ENCODE measurements at regions not wholly inside any gene's neighbourhood (a gene's known extent, or its start where the extent isn't known, plus 50 kb on each side); places are given as distances from the start of the nearest gene placed in this dataset.

DNA sequence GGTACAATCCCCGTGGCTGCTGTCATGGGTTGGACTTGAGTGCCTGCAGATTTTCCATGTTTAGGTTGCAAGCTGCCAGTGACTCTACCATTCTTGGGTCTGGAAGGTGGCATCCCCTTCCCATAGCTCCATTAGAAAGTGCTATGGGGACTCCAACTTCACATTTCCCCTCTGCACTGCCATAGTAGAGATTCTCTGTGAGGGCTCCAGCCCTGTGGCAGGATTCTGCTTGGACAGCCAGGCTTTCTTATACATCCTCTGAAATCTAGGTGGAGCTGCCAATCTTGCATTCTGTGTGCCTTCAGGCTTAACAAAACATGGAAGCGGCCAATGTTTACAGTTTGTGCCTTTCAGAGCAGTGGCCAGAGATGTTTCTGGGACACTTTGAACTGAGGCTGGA, 636.2 kb downstream of the SLITRK6 start:
- TF ChIP-seq, protein P1, sequence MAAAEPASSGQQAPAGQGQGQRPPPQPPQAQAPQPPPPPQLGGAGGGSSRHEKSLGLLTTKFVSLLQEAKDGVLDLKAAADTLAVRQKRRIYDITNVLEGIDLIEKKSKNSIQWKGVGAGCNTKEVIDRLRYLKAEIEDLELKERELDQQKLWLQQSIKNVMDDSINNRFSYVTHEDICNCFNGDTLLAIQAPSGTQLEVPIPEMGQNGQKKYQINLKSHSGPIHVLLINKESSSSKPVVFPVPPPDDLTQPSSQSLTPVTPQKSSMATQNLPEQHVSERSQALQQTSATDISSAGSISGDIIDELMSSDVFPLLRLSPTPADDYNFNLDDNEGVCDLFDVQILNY (CRISPR knock-in tag; IDR thresholded peaks at IDR 0.05), result no peak
- TF ChIP-seq HMGXB4 (CRISPR knock-in tag; IDR thresholded peaks at IDR 0.05) (no peak), CTCF (IDR thresholded peaks at IDR 0.05) (no peak), MXD4 (CRISPR knock-in tag; IDR thresholded peaks at IDR 0.05; ENCODE audit: borderline replicate concordance) (no peak), TEAD4 (CRISPR knock-in tag; IDR thresholded peaks at IDR 0.05) (no peak), CREB1 (CRISPR knock-in tag; IDR thresholded peaks at IDR 0.05) (no peak), ZNF138 (CRISPR knock-in tag; conservative IDR thresholded peaks at IDR 0.05) (no peak), ATF3 (CRISPR knock-in tag; conservative IDR thresholded peaks at IDR 0.05) (no peak), JUN (CRISPR knock-in tag; IDR thresholded peaks at IDR 0.05) (no peak), TP53 (CRISPR knock-in tag; IDR thresholded peaks at IDR 0.05) (no peak), GRHL2 (CRISPR knock-in tag; IDR thresholded peaks at IDR 0.05; ENCODE audit: insufficient replicate concordance, severe bottlenecking) (no peak)
